DND-41 (cell line): ENCODE measurements at regions not wholly inside any gene's neighbourhood (a gene's known extent, or its start where the extent isn't known, plus 50 kb on each side); places are given as distances from the start of the nearest gene placed in this dataset.
"Not testable (repeated sequence)": the region's sequence is repeated elsewhere in the genome, so short reads cannot be mapped to it uniquely, and the experiment has no call there.

Experiments
- ATAC-seq: fragments of 200-7000 bp; cut with Tn5 transposase; 3 replicates; pipeline ENCODE4 v1.9.1; 2021; ENCODE audit warnings: low read depth; ENCODE audit not compliant: insufficient read depth
- DNase-seq: peaks from one replicate; pipeline ENCODE4 v3.0.0-alpha.2; 2020
- H2AFZ ChIP-seq: 2 replicates; pipeline ENCODE4 v1.6.0; 2012; ENCODE audit warnings: low read depth, low read length
- H3K27ac ChIP-seq: 2 replicates; pipeline ENCODE4 v1.5.1; 2012; ENCODE audit warnings: low read length, inconsistent platforms
- H3K27me3 ChIP-seq: fragments of 200-600 bp; sonication (generic); 2 replicates; pipeline ENCODE4 v1.6.0; 2012; ENCODE audit warnings: low read length, mild to moderate bottlenecking, inconsistent platforms; ENCODE audit not compliant: insufficient read depth, poor library complexity
- H3K36me3 ChIP-seq: 2 replicates; pipeline ENCODE4 v1.5.1; 2012; ENCODE audit warnings: low read length, inconsistent platforms; ENCODE audit not compliant: insufficient read depth
- H3K4me1 ChIP-seq: 2 replicates; pipeline ENCODE4 v1.5.1; 2012; ENCODE audit warnings: mild to moderate bottlenecking, low read length; ENCODE audit not compliant: insufficient read depth
- H3K4me2 ChIP-seq: 2 replicates; pipeline ENCODE4 v1.6.0; 2012; ENCODE audit warnings: mild to moderate bottlenecking, moderate library complexity, low read length, inconsistent platforms; ENCODE audit not compliant: insufficient read depth
- H3K4me3 ChIP-seq, 2 experiments: fragments of 200-600 bp in 1 of 2; shearing (Covaris generic) in 1 of 2; 2 replicates each; pipeline ENCODE4 v1.5.1; 2012 to 2016; ENCODE audit warnings: inconsistent platforms in 2 of 2, low read length in 2 of 2, mild to moderate bottlenecking in 2 of 2, low read depth in 1 of 2, moderate library complexity in 1 of 2
- H3K79me2 ChIP-seq: 2 replicates; pipeline ENCODE4 v1.6.0; 2012; ENCODE audit warnings: low read length, inconsistent platforms; ENCODE audit not compliant: insufficient read depth
- H3K9ac ChIP-seq: 2 replicates; pipeline ENCODE4 v1.6.0; 2012; ENCODE audit warnings: low read depth, mild to moderate bottlenecking, inconsistent platforms, low read length, moderate library complexity
- H3K9me3 ChIP-seq: 2 replicates; pipeline ENCODE4 v1.5.1; 2012; ENCODE audit warnings: low read length, moderate library complexity, mild to moderate bottlenecking, inconsistent platforms; ENCODE audit not compliant: insufficient read depth, severe bottlenecking
- H4K20me1 ChIP-seq: 2 replicates; pipeline ENCODE4 v1.6.0; 2012; ENCODE audit warnings: low read length; ENCODE audit not compliant: insufficient read depth

DNA sequence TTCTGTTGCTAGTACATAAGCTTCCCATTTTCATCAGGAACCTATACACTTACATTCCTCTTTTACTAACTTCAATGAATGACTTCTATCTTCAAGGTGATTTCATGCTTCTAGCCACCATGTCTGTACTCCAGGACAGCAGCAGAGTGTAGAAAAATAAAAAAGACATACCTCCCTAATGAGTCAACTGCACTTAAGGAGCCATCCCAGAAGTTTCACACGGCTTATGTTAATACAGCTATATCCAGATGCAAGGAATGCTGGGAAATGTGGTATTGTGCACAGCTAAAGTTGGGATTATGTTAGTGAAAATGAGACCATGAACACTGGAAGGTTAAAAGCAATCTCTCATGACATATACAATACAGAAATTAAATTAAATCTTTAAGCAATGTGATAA, 174.4 kb upstream of the C1QTNF3 start:
- H3K4me2 ChIP-seq, ATAC-seq, H2AFZ ChIP-seq, DNase-seq, H3K27me3 ChIP-seq, H3K4me3 ChIP-seq, H3K79me2 ChIP-seq, H3K9ac ChIP-seq, H3K9me3 ChIP-seq, H4K20me1 ChIP-seq, H3K4me1 ChIP-seq, H3K27ac ChIP-seq, H3K36me3 ChIP-seq: not testable (repeated sequence)

DNA sequence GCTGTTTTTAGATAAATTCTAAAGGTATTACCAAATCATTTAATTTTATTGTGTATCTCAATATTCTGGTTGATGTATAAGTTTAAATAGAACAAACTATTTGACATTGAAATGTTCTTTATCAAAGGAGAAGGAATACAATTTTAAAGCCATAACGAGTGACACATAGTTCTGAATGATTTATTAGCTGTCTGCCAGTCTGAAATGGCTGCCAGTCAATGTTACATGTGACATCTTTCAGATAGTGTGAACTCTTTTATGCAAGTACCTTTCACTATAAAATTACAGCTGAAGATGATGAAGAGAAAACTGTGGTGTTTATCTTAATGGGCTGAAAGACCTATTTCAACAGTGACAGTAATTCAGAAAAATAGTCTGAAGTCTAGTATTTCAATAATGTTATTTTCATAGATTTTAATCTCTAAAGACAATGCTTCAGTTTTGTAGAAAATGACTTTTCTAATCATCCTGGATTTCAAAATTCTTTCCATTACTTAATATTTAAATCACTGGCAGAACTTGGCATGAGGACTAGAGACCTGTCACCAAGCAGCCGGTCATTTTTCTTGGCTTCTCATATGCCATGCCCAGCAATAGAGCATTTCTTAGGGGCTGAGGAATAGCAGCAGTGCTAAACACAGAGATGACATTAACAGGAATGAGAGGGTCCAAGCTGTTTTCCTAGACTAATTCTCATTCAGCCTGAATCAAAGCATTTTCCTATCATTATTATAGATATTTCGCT, 178.5 kb upstream of the C1QTNF3 start:
- ATAC-seq, H3K4me1 ChIP-seq, H3K4me2 ChIP-seq, H4K20me1 ChIP-seq, H3K27me3 ChIP-seq, H3K9me3 ChIP-seq, H3K36me3 ChIP-seq, H2AFZ ChIP-seq, H3K79me2 ChIP-seq, H3K4me3 ChIP-seq, H3K9ac ChIP-seq, DNase-seq, H3K27ac ChIP-seq: not testable (repeated sequence)

DNA sequence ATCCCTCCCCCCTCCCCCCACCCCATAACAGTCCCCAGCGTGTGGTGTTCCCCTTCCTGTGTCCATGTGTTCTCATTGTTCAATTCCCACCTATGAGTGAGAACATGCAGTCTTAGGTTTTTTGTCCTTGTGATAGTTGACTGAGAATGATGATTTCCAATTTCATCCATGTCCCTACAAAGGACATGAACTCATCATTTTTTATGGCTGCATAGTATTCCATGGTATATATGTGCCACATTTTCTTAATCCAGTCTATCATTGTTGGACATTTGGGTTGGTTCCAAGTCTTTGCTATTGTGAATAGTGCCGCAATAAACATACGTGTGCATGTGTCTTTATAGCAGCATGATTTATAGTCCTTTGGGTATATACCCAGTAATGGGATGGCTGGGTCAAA, 180.1 kb upstream of the C1QTNF3 start:
- not testable (repeated sequence) for H3K9me3 ChIP-seq, H4K20me1 ChIP-seq, H3K4me3 ChIP-seq, DNase-seq, H3K36me3 ChIP-seq, H3K9ac ChIP-seq, H3K27me3 ChIP-seq, H2AFZ ChIP-seq, H3K79me2 ChIP-seq, H3K27ac ChIP-seq, H3K4me1 ChIP-seq, ATAC-seq, H3K4me2 ChIP-seq

DNA sequence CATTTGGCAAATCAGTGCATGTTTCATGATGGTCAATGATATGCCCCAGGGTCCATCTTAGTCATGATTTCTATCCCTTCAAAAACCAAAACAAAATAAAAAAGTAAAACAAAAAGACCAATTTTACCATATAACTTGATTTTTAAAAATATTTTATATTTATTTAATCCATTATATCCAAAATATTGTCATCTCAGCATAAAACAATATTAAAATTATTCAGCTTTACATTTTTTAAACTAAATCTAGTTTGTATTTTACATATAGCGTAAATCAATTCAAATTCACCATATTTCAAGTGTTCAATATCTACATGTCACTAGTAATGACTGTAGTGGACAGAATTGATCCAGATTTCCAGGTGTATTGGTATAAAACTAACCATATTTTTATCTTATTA, 187.4 kb upstream of the C1QTNF3 start:
- H2AFZ ChIP-seq, H3K4me3 ChIP-seq, H3K79me2 ChIP-seq, ATAC-seq, H3K27me3 ChIP-seq, H4K20me1 ChIP-seq, H3K4me1 ChIP-seq, H3K4me2 ChIP-seq, DNase-seq, H3K36me3 ChIP-seq, H3K27ac ChIP-seq, H3K9me3 ChIP-seq, H3K9ac ChIP-seq: not testable (repeated sequence)

DNA sequence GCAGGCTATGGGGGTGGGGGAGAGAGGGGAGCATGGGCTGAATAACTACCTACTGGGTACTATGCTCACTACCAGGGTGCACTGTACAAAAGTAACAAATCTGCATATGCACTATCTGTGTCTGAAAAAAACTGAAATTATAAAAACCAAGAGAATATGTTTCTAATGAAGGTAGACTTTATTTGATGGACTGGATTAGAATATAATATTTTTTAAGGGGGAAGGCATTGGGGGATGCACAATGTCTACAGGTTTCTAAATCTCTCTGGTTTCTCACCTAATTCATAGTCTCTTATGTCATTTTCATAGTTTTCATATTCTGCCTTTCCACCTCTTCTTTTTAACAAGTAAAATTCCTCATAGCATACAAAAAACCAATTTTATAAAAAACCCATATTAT, 200.8 kb upstream of the C1QTNF3 start:
- ATAC-seq, H3K4me1 ChIP-seq, H3K9me3 ChIP-seq, DNase-seq, H2AFZ ChIP-seq, H3K36me3 ChIP-seq, H3K27ac ChIP-seq, H3K4me2 ChIP-seq, H4K20me1 ChIP-seq, H3K27me3 ChIP-seq: not testable (repeated sequence)
- Histone ChIP-seq H3K4me3 (peak overlapping the region in 1 of 2 experiments; percentile 43; a peak in 2 of 4 replicates), H3K9ac (peak overlapping the region; percentile 44), H3K79me2 (peaks cover 23% of the 10 kb centered on the region)

DNA sequence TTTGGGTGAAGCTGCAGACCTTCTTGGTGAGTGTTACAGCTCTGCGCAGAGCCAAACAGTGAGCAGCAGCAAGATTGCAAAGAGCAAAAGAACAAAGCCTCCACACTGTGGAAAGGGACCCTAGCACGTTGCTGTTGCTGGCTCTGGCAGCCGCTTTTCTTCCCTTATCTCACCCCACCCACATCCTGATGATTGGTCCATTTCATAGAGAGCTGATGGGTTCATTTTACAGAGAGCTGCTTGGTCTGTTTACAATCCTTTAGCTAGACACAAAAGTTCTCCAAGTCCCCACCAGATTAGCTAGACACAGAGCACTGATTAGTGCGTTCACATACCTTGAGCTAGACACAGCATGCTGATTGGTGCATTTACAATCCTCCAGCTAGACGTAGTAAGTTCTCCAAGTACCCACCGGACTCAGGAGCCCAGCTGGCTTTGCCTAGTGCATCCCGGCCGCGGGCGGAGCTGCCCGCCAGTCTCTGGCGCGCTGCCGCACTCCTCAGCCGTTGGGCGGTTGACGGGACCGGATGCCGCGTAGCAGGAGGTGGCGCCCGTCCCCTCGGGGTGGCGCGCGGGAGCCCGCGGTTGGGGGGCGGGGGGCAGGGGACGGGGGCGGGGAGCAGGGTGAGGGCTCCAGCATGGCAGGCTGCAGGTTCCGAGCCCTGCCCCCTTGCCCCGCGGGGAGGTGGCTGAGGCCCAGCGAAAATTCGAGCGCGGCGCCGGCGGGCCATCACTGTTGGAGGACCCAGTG, 201.4 kb upstream of the C1QTNF3 start:
- not testable (repeated sequence) for H2AFZ ChIP-seq, H3K4me2 ChIP-seq, H3K9me3 ChIP-seq, H3K27me3 ChIP-seq, H3K36me3 ChIP-seq, H4K20me1 ChIP-seq, H3K4me1 ChIP-seq
- DNase-seq (peak; percentile 83), ATAC-seq (peak; percentile 90)
- H3K9ac ChIP-seq, result peak overlapping the region; percentile 44
- peaks cover 19% of the 10 kb centered on the region for H3K79me2 ChIP-seq
- peak overlapping the region; percentile 54; the same call in 1 of the 2 replicates for H3K27ac ChIP-seq
- peak overlapping the region in 1 of 2 experiments; percentile 43; a peak in 1 of 4 replicates for H3K4me3 ChIP-seq

DNA sequence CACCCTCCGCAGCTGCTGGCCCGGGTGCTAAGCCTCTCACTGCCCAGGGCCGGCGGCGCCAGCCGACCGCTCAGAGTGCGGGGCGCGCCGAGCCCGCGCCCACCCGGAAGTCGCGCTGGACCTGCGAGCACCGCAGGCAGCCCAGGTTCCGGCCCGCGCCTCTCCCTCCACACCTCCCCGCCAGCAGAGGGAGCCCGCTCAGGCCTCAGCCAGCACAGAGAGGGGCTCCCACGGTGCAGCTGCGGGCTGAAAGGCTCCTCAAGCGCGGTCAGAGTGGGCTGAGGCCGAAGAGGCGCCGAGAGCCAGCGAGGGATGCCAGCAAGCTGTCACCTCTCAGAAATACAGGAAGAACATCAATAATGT, 202.0 kb upstream of the C1QTNF3 start:
- H3K4me3 ChIP-seq, H2AFZ ChIP-seq, H3K27ac ChIP-seq, H3K36me3 ChIP-seq, H3K9ac ChIP-seq, H3K4me1 ChIP-seq, H4K20me1 ChIP-seq, H3K4me2 ChIP-seq, H3K9me3 ChIP-seq, H3K27me3 ChIP-seq, DNase-seq: not testable (repeated sequence)
- peak; percentile 97 for ATAC-seq
- H3K79me2 ChIP-seq, result peaks cover 17% of the 10 kb centered on the region

DNA sequence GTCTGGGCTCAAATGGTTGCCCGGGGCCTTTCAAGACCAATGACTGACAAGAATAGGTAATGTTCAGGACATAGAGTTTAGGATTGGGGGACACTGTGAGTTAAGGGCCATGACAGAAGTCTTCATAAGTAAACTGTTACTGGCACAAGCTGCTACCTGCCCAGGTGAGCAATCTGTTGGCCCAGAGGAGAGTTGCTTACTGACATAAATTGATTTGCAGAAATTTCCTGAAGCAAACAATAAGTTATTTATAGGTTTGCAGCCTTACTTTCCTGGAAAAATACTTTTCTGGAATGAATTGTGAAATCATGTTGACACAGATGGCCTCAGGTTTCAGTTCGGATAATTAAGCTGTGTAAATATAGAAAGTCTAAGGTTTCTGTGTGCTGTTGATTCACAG, 202.8 kb upstream of the C1QTNF3 start:
- peak overlapping the region in 1 of 2 experiments; percentile 55; a peak in 2 of 4 replicates for H3K4me3 ChIP-seq
- peak overlapping the region; percentile 44 for H3K9ac ChIP-seq
- DNase-seq, H3K27me3 ChIP-seq, H2AFZ ChIP-seq, ATAC-seq, H3K4me1 ChIP-seq, H3K36me3 ChIP-seq, H4K20me1 ChIP-seq, H3K9me3 ChIP-seq: not testable (repeated sequence)
- peak overlapping the region; percentile 63 for H3K4me2 ChIP-seq
- peaks cover 14% of the 10 kb centered on the region for H3K79me2 ChIP-seq
- H3K27ac ChIP-seq, result peak overlapping the region; percentile 63; the same call in 1 of the 2 replicates
